ENCODE measurements at regions not wholly inside any gene's neighbourhood (a gene's known extent, or its start where the extent isn't known, plus 50 kb on each side); places are given as distances from the start of the nearest gene placed in this dataset.

GRCh38 chr1:199553104-199553503 is 474.4 kb upstream of the NR5A2 start:
- DNase-seq (ENCODE audit: low read depth): no peak
- TF ChIP-seq, protein P1, sequence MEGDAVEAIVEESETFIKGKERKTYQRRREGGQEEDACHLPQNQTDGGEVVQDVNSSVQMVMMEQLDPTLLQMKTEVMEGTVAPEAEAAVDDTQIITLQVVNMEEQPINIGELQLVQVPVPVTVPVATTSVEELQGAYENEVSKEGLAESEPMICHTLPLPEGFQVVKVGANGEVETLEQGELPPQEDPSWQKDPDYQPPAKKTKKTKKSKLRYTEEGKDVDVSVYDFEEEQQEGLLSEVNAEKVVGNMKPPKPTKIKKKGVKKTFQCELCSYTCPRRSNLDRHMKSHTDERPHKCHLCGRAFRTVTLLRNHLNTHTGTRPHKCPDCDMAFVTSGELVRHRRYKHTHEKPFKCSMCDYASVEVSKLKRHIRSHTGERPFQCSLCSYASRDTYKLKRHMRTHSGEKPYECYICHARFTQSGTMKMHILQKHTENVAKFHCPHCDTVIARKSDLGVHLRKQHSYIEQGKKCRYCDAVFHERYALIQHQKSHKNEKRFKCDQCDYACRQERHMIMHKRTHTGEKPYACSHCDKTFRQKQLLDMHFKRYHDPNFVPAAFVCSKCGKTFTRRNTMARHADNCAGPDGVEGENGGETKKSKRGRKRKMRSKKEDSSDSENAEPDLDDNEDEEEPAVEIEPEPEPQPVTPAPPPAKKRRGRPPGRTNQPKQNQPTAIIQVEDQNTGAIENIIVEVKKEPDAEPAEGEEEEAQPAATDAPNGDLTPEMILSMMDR (conservative IDR thresholded peaks at IDR 0.05; ENCODE audit: control insufficient read depth, insufficient read depth, low read depth, low read length): no peak
- H3K4me3 ChIP-seq (ENCODE audit: control insufficient read depth, low read depth, low read length): no peak overlapping the region

DNA sequence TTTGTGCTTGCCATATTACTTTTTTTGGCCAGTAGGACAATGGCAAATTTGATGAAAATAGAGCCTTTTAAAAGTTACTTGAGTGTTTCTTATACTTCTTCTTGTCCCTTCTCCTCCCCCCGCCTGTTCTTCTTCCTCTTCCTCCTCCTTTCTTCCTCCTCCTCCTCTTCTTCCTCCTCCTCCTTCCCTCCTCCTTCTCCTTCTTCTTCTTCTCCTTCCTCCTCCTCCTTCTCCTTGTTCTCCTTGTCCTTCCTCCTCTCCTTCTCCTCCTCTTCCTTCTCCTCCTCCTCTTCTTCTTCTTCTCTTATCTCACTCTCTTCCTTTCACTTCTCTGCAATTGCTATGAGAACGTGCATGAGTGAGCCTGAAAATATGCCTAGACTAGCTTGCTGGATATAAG is 466.2 kb upstream of the NR5A2 start:
- TF ChIP-seq, protein P1 (conservative IDR thresholded peaks at IDR 0.05; ENCODE audit: control insufficient read depth, insufficient read depth, low read depth, low read length): no peak
- no peak overlapping the region for H3K4me3 ChIP-seq (ENCODE audit: control insufficient read depth, low read depth, low read length)
- DNase-seq (ENCODE audit: low read depth): no peak

DNA sequence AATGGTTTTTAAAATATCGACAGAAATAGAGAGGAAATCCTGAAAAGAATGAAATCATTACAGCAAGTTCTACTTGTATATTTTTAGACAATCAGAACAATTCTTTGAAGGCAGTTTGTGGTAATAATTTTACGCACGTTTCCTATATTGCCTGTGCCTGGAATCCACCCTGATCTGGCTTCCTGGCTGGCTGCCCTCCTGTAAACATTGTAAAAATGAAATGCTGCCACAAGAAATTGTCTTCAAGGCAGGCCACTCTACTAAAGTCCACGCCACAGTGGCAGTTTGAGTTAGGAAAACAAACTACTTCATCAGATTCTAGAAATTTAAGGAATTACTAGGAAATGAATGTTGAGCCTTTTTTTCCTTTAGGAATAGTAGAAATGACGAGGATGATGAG is 454.5 kb upstream of the NR5A2 start:
- no peak for DNase-seq (ENCODE audit: low read depth)
- TF ChIP-seq, protein P1 (conservative IDR thresholded peaks at IDR 0.05; ENCODE audit: control insufficient read depth, insufficient read depth, low read depth, low read length): no peak
- no peak overlapping the region for H3K4me3 ChIP-seq (ENCODE audit: control insufficient read depth, low read depth, low read length)

- DNase-seq (ENCODE audit: low read depth): no peak
- TF ChIP-seq, protein P1 (conservative IDR thresholded peaks at IDR 0.05; ENCODE audit: control insufficient read depth, insufficient read depth, low read depth, low read length): no peak
- no peak overlapping the region for H3K4me3 ChIP-seq (ENCODE audit: control insufficient read depth, low read depth, low read length)
These were observed 452.6 kb upstream of the NR5A2 start for GRCh38 chr1:199574950-199575349.

GRCh38 chr1:199580300-199580699 is 447.2 kb upstream of the NR5A2 start:
- TF ChIP-seq, protein P1 (conservative IDR thresholded peaks at IDR 0.05; ENCODE audit: control insufficient read depth, insufficient read depth, low read depth, low read length): no peak
- no peak for DNase-seq (ENCODE audit: low read depth)
- H3K4me3 ChIP-seq (ENCODE audit: control insufficient read depth, low read depth, low read length): no peak overlapping the region

GRCh38 chr1:199585392-199585791 is 442.1 kb upstream of the NR5A2 start:
- H3K4me3 ChIP-seq (ENCODE audit: control insufficient read depth, low read depth, low read length): no peak overlapping the region
- DNase-seq (ENCODE audit: low read depth): no peak
- TF ChIP-seq, protein P1 (conservative IDR thresholded peaks at IDR 0.05; ENCODE audit: control insufficient read depth, insufficient read depth, low read depth, low read length): no peak

DNA sequence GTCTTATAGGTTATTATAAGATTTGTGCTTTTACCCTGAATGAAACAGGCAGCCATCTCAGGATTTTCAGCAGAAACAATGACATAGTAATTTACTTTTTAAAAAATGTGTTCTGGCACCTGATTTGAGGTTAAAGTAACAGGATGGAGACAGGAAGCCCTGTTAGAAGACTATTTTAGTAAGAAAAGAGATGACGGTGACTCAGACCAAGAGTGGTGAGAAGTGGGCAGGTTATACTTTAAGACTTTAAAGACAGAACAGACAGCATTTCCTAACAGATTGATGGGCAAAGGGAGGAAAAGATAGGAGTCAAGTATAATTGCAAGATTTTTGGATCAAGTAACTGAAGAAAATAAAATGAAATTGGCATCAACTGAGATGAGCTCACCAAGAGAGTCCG is 436.8 kb upstream of the NR5A2 start:
- DNase-seq (ENCODE audit: low read depth): no peak
- H3K4me3 ChIP-seq (ENCODE audit: control insufficient read depth, low read depth, low read length): no peak overlapping the region
- TF ChIP-seq, protein P1 (conservative IDR thresholded peaks at IDR 0.05; ENCODE audit: control insufficient read depth, insufficient read depth, low read depth, low read length): no peak

Measured in fibroblast of mammary gland (primary cell).